Glutamatergic neuron (in vitro differentiated cells): ENCODE measurements at regions not wholly inside any gene's neighbourhood (a gene's known extent, or its start where the extent isn't known, plus 50 kb on each side); places are given as distances from the start of the nearest gene placed in this dataset.

Experiments used
- DNase-seq: peaks from one replicate; pipeline ENCODE4 v3.0.0; 2022
- H3K27ac Mint-ChIP-seq: one replicate; pipeline ENCODE4 v1.8.0; 2020; ENCODE audit warnings: mild to moderate bottlenecking, mixed read lengths, inconsistent platforms; ENCODE audit not compliant: unreplicated experiment
- H3K27me3 Mint-ChIP-seq: one replicate; pipeline ENCODE4 v1.8.0; 2020; ENCODE audit warnings: mild to moderate bottlenecking, moderate library complexity, mixed read lengths, inconsistent platforms; ENCODE audit not compliant: unreplicated experiment
- H3K36me3 Mint-ChIP-seq: one replicate; pipeline ENCODE4 v1.8.0; 2020; ENCODE audit warnings: mild to moderate bottlenecking, mixed read lengths, inconsistent platforms; ENCODE audit not compliant: unreplicated experiment
- H3K4me1 Mint-ChIP-seq: one replicate; pipeline ENCODE4 v1.8.0; 2020; ENCODE audit warnings: mild to moderate bottlenecking, low read depth, mixed read lengths, inconsistent platforms; ENCODE audit not compliant: unreplicated experiment
- H3K4me3 Mint-ChIP-seq: one replicate; pipeline ENCODE4 v1.8.0; 2020; ENCODE audit warnings: mild to moderate bottlenecking, mixed read lengths, inconsistent platforms; ENCODE audit not compliant: unreplicated experiment
- H3K9me3 Mint-ChIP-seq: one replicate; pipeline ENCODE4 v1.8.0; 2020; ENCODE audit warnings: mild to moderate bottlenecking, moderate library complexity, mixed read lengths, inconsistent platforms; ENCODE audit not compliant: unreplicated experiment
- TF ChIP-seq, protein P1 (sequence below): fragments of 200-600 bp; sonication (generic); IDR thresholded peaks from one replicate; pipeline ENCODE4 v1.5.0; 2021; ENCODE audit not compliant: partially characterized antibody, unreplicated experiment

- Mint-ChIP-seq H3K9me3 (no peaks in the 10 kb centered on the region), H3K36me3 (no peaks in the 10 kb centered on the region), H3K27me3 (peaks cover 2% of the 10 kb centered on the region), H3K27ac (no peak overlapping the region), H3K4me1 (peaks cover 12% of the 10 kb centered on the region), H3K4me3 (no peak overlapping the region)
- no peak for DNase-seq
- TF ChIP-seq, protein P1, sequence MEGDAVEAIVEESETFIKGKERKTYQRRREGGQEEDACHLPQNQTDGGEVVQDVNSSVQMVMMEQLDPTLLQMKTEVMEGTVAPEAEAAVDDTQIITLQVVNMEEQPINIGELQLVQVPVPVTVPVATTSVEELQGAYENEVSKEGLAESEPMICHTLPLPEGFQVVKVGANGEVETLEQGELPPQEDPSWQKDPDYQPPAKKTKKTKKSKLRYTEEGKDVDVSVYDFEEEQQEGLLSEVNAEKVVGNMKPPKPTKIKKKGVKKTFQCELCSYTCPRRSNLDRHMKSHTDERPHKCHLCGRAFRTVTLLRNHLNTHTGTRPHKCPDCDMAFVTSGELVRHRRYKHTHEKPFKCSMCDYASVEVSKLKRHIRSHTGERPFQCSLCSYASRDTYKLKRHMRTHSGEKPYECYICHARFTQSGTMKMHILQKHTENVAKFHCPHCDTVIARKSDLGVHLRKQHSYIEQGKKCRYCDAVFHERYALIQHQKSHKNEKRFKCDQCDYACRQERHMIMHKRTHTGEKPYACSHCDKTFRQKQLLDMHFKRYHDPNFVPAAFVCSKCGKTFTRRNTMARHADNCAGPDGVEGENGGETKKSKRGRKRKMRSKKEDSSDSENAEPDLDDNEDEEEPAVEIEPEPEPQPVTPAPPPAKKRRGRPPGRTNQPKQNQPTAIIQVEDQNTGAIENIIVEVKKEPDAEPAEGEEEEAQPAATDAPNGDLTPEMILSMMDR = no peak
Observed at GRCh38 chr10:3339121-3339520, 166.5 kb upstream of the PITRM1 start.

GRCh38 chr10:3337741-3338140, 165.2 kb upstream of the PITRM1 start:
- H3K36me3 Mint-ChIP-seq = no peaks in the 10 kb centered on the region
- TF ChIP-seq, protein P1 = no peak
- no peaks in the 10 kb centered on the region for H3K27me3 Mint-ChIP-seq
- no peak overlapping the region for H3K4me3 Mint-ChIP-seq
- DNase-seq = no peak
- H3K4me1 Mint-ChIP-seq = peaks cover 10% of the 10 kb centered on the region
- H3K9me3 Mint-ChIP-seq = no peaks in the 10 kb centered on the region
- no peak overlapping the region for H3K27ac Mint-ChIP-seq

DNA sequence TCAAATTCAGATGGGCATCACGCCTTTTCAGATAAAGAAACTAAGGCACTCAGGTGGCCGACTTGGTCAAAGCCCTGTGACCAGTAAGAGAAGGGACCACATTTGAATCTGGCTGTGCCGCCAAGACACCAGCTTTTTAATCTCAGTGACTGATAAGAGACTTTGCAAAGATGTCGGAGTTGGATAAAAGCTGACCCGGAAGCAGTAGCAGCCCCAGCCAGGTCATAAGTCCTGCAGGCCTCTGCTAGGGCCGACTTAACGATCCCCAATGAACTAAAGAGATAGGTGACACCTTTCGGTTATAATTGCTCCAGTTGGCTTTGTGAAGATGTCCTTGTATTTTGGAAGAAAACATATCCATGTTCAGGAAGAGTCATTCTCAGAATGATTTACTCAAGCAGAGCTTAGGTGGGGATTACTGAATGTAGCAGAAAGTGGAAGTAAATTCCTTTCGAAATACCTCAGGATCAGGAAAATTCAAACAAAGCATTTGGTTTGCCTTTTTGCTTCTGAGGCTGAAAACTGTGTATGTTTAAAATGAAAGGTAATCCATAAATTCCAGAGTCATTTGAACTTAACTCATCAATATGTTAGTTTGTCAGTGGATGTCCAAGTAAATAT, 164.2 kb upstream of the PITRM1 start:
- H3K4me1 Mint-ChIP-seq = peaks cover 6% of the 10 kb centered on the region
- no peak overlapping the region for H3K27ac Mint-ChIP-seq
- H3K9me3 Mint-ChIP-seq = no peaks in the 10 kb centered on the region
- H3K4me3 Mint-ChIP-seq = no peak overlapping the region
- H3K36me3 Mint-ChIP-seq = no peaks in the 10 kb centered on the region
- TF ChIP-seq, protein P1 = no peak
- no peaks in the 10 kb centered on the region for H3K27me3 Mint-ChIP-seq
- no peak for DNase-seq

GRCh38 chr10:3333426-3333825, 160.8 kb upstream of the PITRM1 start:
- Mint-ChIP-seq H3K4me3 (no peak overlapping the region), H3K27ac (no peak overlapping the region), H3K9me3 (no peaks in the 10 kb centered on the region), H3K27me3 (no peaks in the 10 kb centered on the region), H3K4me1 (peaks cover 12% of the 10 kb centered on the region), H3K36me3 (no peaks in the 10 kb centered on the region)
- DNase-seq = no peak
- TF ChIP-seq, protein P1 = no peak

- Mint-ChIP-seq H3K4me1 (peaks cover 12% of the 10 kb centered on the region), H3K27ac (no peak overlapping the region), H3K27me3 (no peaks in the 10 kb centered on the region), H3K9me3 (no peaks in the 10 kb centered on the region), H3K4me3 (no peak overlapping the region), H3K36me3 (no peaks in the 10 kb centered on the region)
- TF ChIP-seq, protein P1 = no peak
- no peak for DNase-seq
Observed at GRCh38 chr10:3331690-3332230, 159.2 kb upstream of the PITRM1 start.
